ENCODE measurements at regions not wholly inside any gene's neighbourhood (a gene's known extent, or its start where the extent isn't known, plus 50 kb on each side); places are given as distances from the start of the nearest gene placed in this dataset.
A peak's percentile ranks its signal among the peaks of the same experiment; 100 is the strongest.

DNA sequence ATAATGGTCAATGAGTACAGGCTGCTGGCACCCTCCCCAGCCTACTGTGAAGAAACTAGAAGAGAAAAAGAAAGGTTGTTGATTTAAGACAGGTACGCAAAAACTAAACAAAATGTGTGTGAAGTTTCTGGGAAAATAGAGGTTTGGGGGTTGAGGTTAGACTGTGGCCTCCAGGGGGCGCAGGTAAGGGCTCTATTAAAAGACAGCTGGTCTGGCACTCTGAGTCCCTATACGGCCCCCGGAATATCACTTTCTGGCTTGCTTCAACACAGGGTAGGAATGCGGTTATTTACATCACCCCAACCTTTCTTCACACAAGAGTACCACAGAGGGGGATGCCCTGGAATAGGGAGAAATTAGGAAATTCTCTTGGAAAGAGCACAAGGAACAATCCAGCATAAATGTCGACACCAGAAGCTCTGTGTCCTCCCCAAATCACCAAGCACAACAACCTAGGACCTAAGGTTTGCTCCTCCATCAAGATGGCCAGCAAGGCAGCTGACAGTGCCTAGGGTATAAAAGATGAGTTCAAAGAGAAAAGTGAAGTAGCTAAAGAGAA lies 480.8 kb upstream of the KLHL29 start:
- no peak for DNase-seq (ENCODE audit: extremely low read depth, low read depth)
- H3K4me3 ChIP-seq (replicated peaks; ENCODE audit: low read depth, low read length), result no peak overlapping the region
- TF ChIP-seq, protein P1, sequence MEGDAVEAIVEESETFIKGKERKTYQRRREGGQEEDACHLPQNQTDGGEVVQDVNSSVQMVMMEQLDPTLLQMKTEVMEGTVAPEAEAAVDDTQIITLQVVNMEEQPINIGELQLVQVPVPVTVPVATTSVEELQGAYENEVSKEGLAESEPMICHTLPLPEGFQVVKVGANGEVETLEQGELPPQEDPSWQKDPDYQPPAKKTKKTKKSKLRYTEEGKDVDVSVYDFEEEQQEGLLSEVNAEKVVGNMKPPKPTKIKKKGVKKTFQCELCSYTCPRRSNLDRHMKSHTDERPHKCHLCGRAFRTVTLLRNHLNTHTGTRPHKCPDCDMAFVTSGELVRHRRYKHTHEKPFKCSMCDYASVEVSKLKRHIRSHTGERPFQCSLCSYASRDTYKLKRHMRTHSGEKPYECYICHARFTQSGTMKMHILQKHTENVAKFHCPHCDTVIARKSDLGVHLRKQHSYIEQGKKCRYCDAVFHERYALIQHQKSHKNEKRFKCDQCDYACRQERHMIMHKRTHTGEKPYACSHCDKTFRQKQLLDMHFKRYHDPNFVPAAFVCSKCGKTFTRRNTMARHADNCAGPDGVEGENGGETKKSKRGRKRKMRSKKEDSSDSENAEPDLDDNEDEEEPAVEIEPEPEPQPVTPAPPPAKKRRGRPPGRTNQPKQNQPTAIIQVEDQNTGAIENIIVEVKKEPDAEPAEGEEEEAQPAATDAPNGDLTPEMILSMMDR (IDR thresholded peaks at IDR 0.05; ENCODE audit: low read depth, low read length, missing control alignments), result peak; percentile 30

- no peak for DNase-seq (ENCODE audit: extremely low read depth, low read depth)
- TF ChIP-seq, protein P1 (IDR thresholded peaks at IDR 0.05; ENCODE audit: low read depth, low read length, missing control alignments), result no peak
Observed at GRCh38 chr2:22907330-22907729, 477.6 kb upstream of the KLHL29 start.

DNA sequence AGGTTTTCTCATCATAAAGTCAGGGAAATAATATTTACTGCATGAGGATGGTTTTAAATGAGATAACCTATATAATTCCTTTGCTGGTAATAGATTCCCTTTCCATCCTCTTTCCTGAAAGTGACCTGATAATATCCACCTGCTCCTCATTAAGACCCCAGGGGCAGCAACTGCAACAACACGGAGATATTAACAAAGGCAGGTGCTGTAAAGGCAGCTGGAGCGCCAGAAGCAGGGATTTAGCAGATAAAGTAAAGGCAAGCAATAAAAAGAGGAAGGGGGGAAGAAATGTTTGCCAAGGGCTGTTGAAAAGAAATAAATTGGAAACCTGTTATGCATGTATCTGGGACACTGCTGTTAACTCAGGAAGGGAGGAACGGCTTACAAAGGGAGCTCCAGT lies 472.6 kb upstream of the KLHL29 start:
- no peak for DNase-seq (ENCODE audit: extremely low read depth, low read depth)
- no peak overlapping the region for H3K4me3 ChIP-seq (replicated peaks; ENCODE audit: low read depth, low read length)
- TF ChIP-seq, protein P1 (IDR thresholded peaks at IDR 0.05; ENCODE audit: low read depth, low read length, missing control alignments), result no peak

More at GRCh38 chr2:22907330-22907729, 477.6 kb upstream of the KLHL29 start:
- no peak overlapping the region for H3K4me3 ChIP-seq (replicated peaks; ENCODE audit: low read depth, low read length)

- TF ChIP-seq, protein P1 (IDR thresholded peaks at IDR 0.05; ENCODE audit: low read depth, low read length, missing control alignments), result no peak
- DNase-seq (ENCODE audit: extremely low read depth, low read depth), result no peak
- no peak overlapping the region for H3K4me3 ChIP-seq (replicated peaks; ENCODE audit: low read depth, low read length)
Observed at GRCh38 chr2:22929998-22930397, 455.0 kb upstream of the KLHL29 start.

DNA sequence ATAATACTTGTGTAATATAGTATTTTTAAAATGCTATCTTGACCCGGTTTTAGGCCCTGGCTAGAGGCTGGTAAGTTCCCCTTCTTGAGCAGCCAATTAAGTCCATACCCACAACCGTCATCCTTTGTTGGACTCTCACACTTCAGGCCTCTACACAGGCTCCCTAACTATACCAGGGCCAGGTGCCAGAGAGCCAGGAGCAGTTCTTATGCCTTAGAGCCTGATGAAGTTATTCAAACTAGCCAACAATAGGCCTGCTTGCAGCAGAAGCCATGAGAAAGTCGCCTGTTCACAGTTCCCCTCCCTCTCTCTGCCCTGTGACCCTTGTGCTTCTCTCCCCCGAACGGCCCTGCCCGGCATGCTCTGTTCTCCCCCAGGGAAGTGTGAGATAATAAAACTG lies 454.2 kb upstream of the KLHL29 start:
- no peak for DNase-seq (ENCODE audit: extremely low read depth, low read depth)
- TF ChIP-seq, protein P1 (IDR thresholded peaks at IDR 0.05; ENCODE audit: low read depth, low read length, missing control alignments), result no peak
- H3K4me3 ChIP-seq (replicated peaks; ENCODE audit: low read depth, low read length), result no peak overlapping the region

DNA sequence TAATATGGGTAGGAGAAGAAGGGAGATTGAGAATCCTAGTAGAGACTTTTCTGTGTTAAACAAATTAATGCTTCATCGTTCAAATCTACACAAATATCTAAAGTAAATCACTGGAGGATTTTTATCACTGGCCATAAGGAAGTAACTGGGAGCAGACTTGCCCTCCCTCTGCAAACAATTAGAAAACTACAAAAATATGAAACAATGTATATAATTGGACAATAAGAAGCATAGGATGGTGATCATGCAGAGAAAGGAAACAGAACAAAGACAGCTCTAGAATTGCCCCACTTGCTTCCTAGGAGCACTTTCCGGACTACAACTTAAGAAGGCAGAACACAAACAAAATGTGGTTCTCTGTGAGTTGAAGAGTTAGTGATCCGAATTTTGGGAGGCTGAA lies 452.7 kb upstream of the KLHL29 start:
- TF ChIP-seq, protein P1 (IDR thresholded peaks at IDR 0.05; ENCODE audit: low read depth, low read length, missing control alignments), result no peak
- H3K4me3 ChIP-seq (replicated peaks; ENCODE audit: low read depth, low read length), result no peak overlapping the region

DNA sequence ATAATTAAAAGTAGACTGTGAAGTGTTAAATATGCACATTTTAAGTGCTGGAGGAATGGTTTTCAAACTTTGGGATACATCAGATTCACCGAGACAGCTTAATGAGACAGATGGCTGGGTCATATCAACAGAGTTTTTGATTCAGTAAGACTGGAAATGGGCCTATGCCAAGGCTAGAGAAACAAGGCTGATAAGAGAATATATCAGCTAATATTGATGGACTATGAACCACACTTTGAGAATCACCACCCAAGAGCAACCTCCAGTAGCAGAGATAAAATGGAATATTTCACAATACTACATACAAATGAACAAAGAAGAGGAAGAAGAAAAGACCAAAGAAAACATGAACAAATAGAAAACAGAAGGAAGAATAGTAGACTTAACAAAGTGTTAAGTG lies 450.2 kb upstream of the KLHL29 start:
- TF ChIP-seq, protein P1 (IDR thresholded peaks at IDR 0.05; ENCODE audit: low read depth, low read length, missing control alignments), result no peak
- DNase-seq (ENCODE audit: extremely low read depth, low read depth), result no peak
- H3K4me3 ChIP-seq (replicated peaks; ENCODE audit: low read depth, low read length), result no peak overlapping the region

More for the DNA sequence above, 452.7 kb upstream of the KLHL29 start:
- DNase-seq (ENCODE audit: extremely low read depth, low read depth), result no peak

All from HFF-Myc (cell line).